ENCODE measurements at regions not wholly inside any gene's neighbourhood (a gene's known extent, or its start where the extent isn't known, plus 50 kb on each side); places are given as distances from the start of the nearest gene placed in this dataset.

GRCh38 chr9:31912636-31913035, 471.8 kb upstream of the ACO1 start:
- ChIA-PET CTCF (no interaction called here), RAD21 (ENCODE audit: unreplicated experiment) (no interaction called here), SMC1A (ENCODE audit: uncharacterized antibody, unreplicated experiment) (no interaction called here), POLR2A (no interaction called here)
- Histone ChIP-seq H2AFZ (ENCODE audit: control insufficient read depth, low read depth, low read length) (no peak overlapping the region), H4K20me1 (ENCODE audit: control insufficient read depth, insufficient read depth) (no peaks in the 10 kb centered on the region), H3K4me3 (no peak overlapping the region), H3K27ac (ENCODE audit: control insufficient read depth, insufficient read depth) (no peak overlapping the region), H3K4me2 (ENCODE audit: control insufficient read depth, insufficient read depth) (no peak overlapping the region), H3K9me3 (replicated peaks; ENCODE audit: control insufficient read depth, insufficient read depth, low read length) (no peaks in the 10 kb centered on the region), H3K4me1 (ENCODE audit: control insufficient read depth, insufficient read depth, low read length) (no peaks in the 10 kb centered on the region), H3K36me3 (ENCODE audit: control insufficient read depth in 2 of 2, insufficient read depth in 2 of 2, low read length in 1 of 2) (no peaks in the 10 kb centered on the region), H3K79me2 (ENCODE audit: control insufficient read depth, insufficient read depth, low read length) (no peaks in the 10 kb centered on the region), H3K27me3 (replicated peaks in 1 of 2; ENCODE audit: control insufficient read depth in 2 of 2, insufficient read depth in 2 of 2, low read length in 1 of 2) (no peaks in the 10 kb centered on the region), H3K9ac (ENCODE audit: control insufficient read depth, insufficient read depth, low read length) (no peak overlapping the region)
- no peak for DNase-seq (ENCODE audit: low read depth, low spot score)
- no peak for TF ChIP-seq PAX5 (IDR thresholded peaks at IDR 0.05; ENCODE audit: borderline replicate concordance, low read depth, low read length)
- TF ChIP-seq CHD4 (IDR thresholded peaks at IDR 0.05) = no peak
- TF ChIP-seq, protein P1, sequence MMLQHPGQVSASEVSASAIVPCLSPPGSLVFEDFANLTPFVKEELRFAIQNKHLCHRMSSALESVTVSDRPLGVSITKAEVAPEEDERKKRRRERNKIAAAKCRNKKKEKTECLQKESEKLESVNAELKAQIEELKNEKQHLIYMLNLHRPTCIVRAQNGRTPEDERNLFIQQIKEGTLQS (IDR thresholded peaks at IDR 0.05; ENCODE audit: borderline replicate concordance, extremely low read depth, low read depth, low read length) = no peak
- TF ChIP-seq HDGF (IDR thresholded peaks at IDR 0.05) = no peak
- TF ChIP-seq, protein P2, sequence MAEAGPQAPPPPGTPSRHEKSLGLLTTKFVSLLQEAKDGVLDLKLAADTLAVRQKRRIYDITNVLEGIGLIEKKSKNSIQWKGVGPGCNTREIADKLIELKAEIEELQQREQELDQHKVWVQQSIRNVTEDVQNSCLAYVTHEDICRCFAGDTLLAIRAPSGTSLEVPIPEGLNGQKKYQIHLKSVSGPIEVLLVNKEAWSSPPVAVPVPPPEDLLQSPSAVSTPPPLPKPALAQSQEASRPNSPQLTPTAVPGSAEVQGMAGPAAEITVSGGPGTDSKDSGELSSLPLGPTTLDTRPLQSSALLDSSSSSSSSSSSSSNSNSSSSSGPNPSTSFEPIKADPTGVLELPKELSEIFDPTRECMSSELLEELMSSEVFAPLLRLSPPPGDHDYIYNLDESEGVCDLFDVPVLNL (IDR thresholded peaks at IDR 0.05; ENCODE audit: low read depth, low read length) = no peak
- TF ChIP-seq ZBED1 (IDR thresholded peaks at IDR 0.05; ENCODE audit: borderline replicate concordance) = no peak
- TF ChIP-seq, protein P3, sequence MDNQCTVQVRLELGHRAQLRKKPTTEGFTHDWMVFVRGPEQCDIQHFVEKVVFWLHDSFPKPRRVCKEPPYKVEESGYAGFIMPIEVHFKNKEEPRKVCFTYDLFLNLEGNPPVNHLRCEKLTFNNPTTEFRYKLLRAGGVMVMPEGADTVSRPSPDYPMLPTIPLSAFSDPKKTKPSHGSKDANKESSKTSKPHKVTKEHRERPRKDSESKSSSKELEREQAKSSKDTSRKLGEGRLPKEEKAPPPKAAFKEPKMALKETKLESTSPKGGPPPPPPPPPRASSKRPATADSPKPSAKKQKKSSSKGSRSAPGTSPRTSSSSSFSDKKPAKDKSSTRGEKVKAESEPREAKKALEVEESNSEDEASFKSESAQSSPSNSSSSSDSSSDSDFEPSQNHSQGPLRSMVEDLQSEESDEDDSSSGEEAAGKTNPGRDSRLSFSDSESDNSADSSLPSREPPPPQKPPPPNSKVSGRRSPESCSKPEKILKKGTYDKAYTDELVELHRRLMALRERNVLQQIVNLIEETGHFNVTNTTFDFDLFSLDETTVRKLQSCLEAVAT (IDR thresholded peaks at IDR 0.05) = no peak
- no peak for TF ChIP-seq SMC3 (IDR thresholded peaks at IDR 0.05; ENCODE audit: borderline replicate concordance, low read length)
- TF ChIP-seq ATF7 (IDR thresholded peaks at IDR 0.05; ENCODE audit: low read depth) = no peak
- in situ Hi-C loops (cut with MboI) (no loop called here), intact Hi-C loops (cut with micrococcal nuclease; ENCODE audit: unreplicated experiment) (no loop called here)
- ATAC-seq = no peak
- no TSS peak for BruUV-seq (replicated peaks)
- FAIRE-seq = no peak
